ENCODE measurements at regions not wholly inside any gene's neighbourhood (a gene's known extent, or its start where the extent isn't known, plus 50 kb on each side); places are given as distances from the start of the nearest gene placed in this dataset.

- DNase-seq: no peak
Observed at GRCh38 chr4:15130441-15130840, 128.2 kb downstream of the CPEB2 start.

- no peak for DNase-seq
Observed at GRCh38 chr4:15131551-15131950, 129.3 kb downstream of the CPEB2 start.

GRCh38 chr4:15132739-15133138 lies 130.5 kb downstream of the CPEB2 start:
- DNase-seq: peak; percentile 15

- DNase-seq: no peak
Observed at GRCh38 chr4:15139599-15139998, 137.3 kb downstream of the CPEB2 start.

- no peak for DNase-seq
Observed at GRCh38 chr4:15142201-15142600, 139.9 kb downstream of the CPEB2 start.

GRCh38 chr4:15143551-15143950 lies 141.3 kb downstream of the CPEB2 start:
- DNase-seq: no peak

- DNase-seq: no peak
Observed at GRCh38 chr4:15144249-15144966, 142.1 kb downstream of the CPEB2 start.

- no peak for DNase-seq
Observed at GRCh38 chr4:15144967-15145295, 142.7 kb downstream of the CPEB2 start.

GRCh38 chr4:15145709-15146108 lies 143.4 kb downstream of the CPEB2 start:
- DNase-seq: no peak

GRCh38 chr4:15147714-15148113 lies 145.4 kb downstream of the CPEB2 start:
- no peak for DNase-seq

- DNase-seq: peak; percentile 42
Observed at GRCh38 chr4:15148199-15148598, 145.9 kb downstream of the CPEB2 start.

GRCh38 chr4:15148691-15149090 lies 146.4 kb downstream of the CPEB2 start:
- no peak for DNase-seq

- no peak for DNase-seq
Observed at GRCh38 chr4:15149234-15149838, 147.1 kb downstream of the CPEB2 start.

GRCh38 chr4:15149839-15150592 lies 147.7 kb downstream of the CPEB2 start:
- DNase-seq: peak; percentile 78

GRCh38 chr4:15150631-15151030 lies 148.3 kb downstream of the CPEB2 start:
- no peak for DNase-seq

GRCh38 chr4:15151033-15151432 lies 148.8 kb downstream of the CPEB2 start:
- no peak for DNase-seq

GRCh38 chr4:15153662-15154061 lies 151.4 kb downstream of the CPEB2 start:
- no peak for DNase-seq

- DNase-seq: no peak
Observed at GRCh38 chr4:15158406-15159091, 156.3 kb downstream of the CPEB2 start.

GRCh38 chr4:15159477-15160019 lies 157.3 kb downstream of the CPEB2 start:
- no peak for DNase-seq

- no peak for DNase-seq
Observed at GRCh38 chr4:15161439-15161838, 159.2 kb downstream of the CPEB2 start.

GRCh38 chr4:15162046-15162445 lies 159.8 kb downstream of the CPEB2 start:
- no peak for DNase-seq

GRCh38 chr4:15162465-15163283 lies 160.4 kb downstream of the CPEB2 start:
- peak; percentile 29 for DNase-seq
